ENCODE measurements at regions not wholly inside any gene's neighbourhood (a gene's known extent, or its start where the extent isn't known, plus 50 kb on each side); places are given as distances from the start of the nearest gene placed in this dataset.
"Not testable (repeated sequence)": the region's sequence is repeated elsewhere in the genome, so short reads cannot be mapped to it uniquely, and the experiment has no call there.

DNA sequence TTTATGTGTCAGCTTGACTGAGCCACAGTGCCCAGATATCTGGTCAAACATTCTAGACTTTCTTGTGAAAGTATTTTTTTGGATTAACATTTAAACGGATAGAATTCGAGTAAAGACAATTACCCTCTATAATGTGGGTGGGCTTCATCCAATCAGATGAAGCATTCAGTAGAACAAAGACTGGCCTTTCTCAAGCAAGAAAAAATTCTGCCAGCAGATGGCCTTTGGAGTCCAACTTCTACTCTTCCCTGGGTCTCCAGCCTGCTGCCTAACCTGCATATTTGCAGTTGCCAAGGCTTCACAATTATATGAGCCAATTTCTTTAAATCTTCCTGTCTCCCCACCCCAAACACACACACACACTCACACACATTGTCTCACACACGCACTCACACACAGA is 86.4 kb downstream of the MED10 start:
- no peak overlapping the region for H3K4me3 ChIP-seq (ENCODE audit: low read depth, low read length)
- DNase-seq (ENCODE audit: low read depth): no peak
- peak; percentile 44; the same call in 1 of the 2 replicates for TF ChIP-seq CTCF (IDR thresholded peaks at IDR 0.05; ENCODE audit: control insufficient read depth, extremely low read depth, insufficient read depth)

DNA sequence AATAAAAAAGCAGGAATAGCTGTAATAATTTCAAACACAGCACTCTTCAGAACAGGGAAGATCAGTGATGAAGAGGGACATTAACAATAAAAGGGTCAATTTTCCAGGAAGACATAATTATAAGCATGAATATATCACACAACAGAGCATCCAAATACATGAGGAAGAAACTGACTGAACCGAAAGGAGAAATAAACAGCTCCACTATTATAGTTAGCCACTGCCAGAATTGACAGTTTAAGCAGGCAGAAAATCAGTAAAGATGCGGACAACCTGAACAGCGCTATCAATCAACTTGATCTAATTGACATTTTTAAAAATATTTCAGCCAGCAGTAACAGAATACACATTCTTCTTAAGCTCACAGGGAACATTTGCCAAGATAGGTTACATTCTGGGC is 89.1 kb downstream of the MED10 start:
- no peak for DNase-seq (ENCODE audit: low read depth)
- no peak overlapping the region for H3K4me3 ChIP-seq (ENCODE audit: low read depth, low read length)
- TF ChIP-seq CTCF (IDR thresholded peaks at IDR 0.05; ENCODE audit: control insufficient read depth, extremely low read depth, insufficient read depth): no peak

GRCh38 chr5:6287176-6287575 is 91.2 kb downstream of the MED10 start:
- DNase-seq (ENCODE audit: low read depth): no peak
- no peak overlapping the region for H3K4me3 ChIP-seq (ENCODE audit: low read depth, low read length)
- no peak for TF ChIP-seq CTCF (IDR thresholded peaks at IDR 0.05; ENCODE audit: control insufficient read depth, extremely low read depth, insufficient read depth)

DNA sequence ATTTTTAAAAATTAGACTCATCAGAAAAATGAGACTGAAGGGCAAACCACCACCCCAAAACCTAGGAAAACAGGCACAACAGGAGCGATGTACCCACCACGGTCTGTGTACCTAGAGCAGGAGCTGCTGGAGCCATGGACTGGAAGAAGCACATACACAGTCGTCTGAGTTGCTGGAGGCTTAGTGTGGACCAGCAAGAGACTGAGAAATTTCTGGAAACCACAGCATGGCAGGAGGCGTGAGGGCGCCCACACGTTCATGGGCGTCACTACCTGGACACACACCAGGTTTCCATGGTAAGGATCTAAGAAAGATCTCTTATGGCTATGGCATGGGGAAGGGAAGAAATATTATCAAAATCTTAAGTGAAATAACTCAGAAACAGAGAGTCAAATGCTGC is 91.9 kb downstream of the MED10 start:
- no peak for TF ChIP-seq CTCF (IDR thresholded peaks at IDR 0.05; ENCODE audit: control insufficient read depth, extremely low read depth, insufficient read depth)
- no peak for DNase-seq (ENCODE audit: low read depth)

DNA sequence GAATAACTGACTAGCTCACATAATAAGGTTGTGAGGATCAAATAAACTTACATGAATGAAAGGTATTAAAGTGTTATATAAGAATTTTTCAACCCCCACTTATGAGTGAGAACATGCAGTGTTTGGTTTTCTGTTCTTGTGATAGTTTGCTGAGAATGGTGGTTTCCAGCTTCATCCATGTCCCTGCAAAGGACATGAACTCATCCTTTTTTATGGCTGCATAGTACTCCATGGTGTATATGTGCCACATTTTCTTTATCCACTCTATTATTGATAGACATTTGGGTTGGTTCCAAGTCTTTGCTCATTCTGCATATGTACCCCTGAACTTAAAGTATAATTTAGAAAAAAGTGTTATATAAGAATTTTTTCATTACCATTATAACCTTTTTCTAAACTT is 93.9 kb downstream of the MED10 start:
- DNase-seq (ENCODE audit: low read depth); H3K4me3 ChIP-seq (ENCODE audit: low read depth, low read length): not testable (repeated sequence)

More for the DNA sequence above, 91.9 kb downstream of the MED10 start:
- H3K4me3 ChIP-seq (ENCODE audit: low read depth, low read length): no peak overlapping the region

DNA sequence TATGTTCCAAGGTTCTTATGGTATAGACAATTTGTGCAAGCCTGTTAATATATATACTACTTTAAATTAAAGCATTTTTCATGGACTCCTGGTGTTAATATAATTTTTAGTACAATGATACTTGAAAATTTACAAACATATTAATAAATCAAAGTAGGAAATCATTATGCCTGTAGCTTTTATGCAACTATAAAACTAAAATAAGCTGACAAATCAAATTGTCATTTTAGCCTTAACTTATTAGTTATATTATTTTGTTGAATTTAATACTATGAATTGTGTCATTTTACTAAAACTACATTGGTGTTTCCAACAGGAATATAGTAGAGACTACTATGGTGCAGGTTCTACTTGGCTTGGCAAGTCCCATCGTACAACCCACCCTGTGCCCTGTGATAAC is 96.0 kb downstream of the MED10 start:
- DNase-seq (ENCODE audit: low read depth): no peak
- no peak for TF ChIP-seq CTCF (IDR thresholded peaks at IDR 0.05; ENCODE audit: control insufficient read depth, extremely low read depth, insufficient read depth)
- no peak overlapping the region for H3K4me3 ChIP-seq (ENCODE audit: low read depth, low read length)

DNA sequence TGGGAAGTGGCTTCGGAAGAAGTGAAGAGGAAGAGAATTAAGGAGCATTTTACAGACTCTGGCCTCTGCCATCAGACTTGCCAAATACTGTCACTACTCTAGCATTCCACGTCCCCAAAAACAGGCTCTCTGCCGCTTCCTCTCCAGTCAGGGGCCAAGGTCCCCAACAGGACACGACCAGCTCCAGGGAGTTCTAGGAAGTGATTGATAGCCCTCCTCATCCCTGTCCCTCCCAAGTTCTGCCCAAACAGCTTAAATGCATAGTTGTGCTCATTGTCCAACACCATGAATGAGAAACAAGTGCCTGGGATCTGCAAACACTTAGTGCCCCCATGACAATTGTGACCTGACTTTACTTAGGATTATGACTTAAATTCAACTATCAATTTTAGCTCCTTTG is 96.5 kb downstream of the MED10 start:
- DNase-seq (ENCODE audit: low read depth): no peak
- no peak overlapping the region for H3K4me3 ChIP-seq (ENCODE audit: low read depth, low read length)
- TF ChIP-seq CTCF (IDR thresholded peaks at IDR 0.05; ENCODE audit: control insufficient read depth, extremely low read depth, insufficient read depth): no peak
